ENCODE measurements at regions not wholly inside any gene's neighbourhood (a gene's known extent, or its start where the extent isn't known, plus 50 kb on each side); places are given as distances from the start of the nearest gene placed in this dataset.

- DNase-seq (ENCODE audit: low read depth), result no peak
Measured at GRCh38 chr4:14640476-14640875, 361.8 kb upstream of the CPEB2 start.

GRCh38 chr4:14641871-14642270 lies 360.4 kb upstream of the CPEB2 start:
- no peak for DNase-seq (ENCODE audit: low read depth)

GRCh38 chr4:14644580-14645282 lies 357.6 kb upstream of the CPEB2 start:
- DNase-seq (ENCODE audit: low read depth), result no peak

GRCh38 chr4:14646831-14647230 lies 355.4 kb upstream of the CPEB2 start:
- DNase-seq (ENCODE audit: low read depth), result no peak

- no peak for DNase-seq (ENCODE audit: low read depth)
Measured at GRCh38 chr4:14650127-14650526, 352.2 kb upstream of the CPEB2 start.

- no peak for DNase-seq (ENCODE audit: low read depth)
Measured at GRCh38 chr4:14652522-14652921, 349.8 kb upstream of the CPEB2 start.

GRCh38 chr4:14653338-14653737 lies 348.9 kb upstream of the CPEB2 start:
- no peak for DNase-seq (ENCODE audit: low read depth)

GRCh38 chr4:14659286-14659685 lies 343.0 kb upstream of the CPEB2 start:
- no peak for DNase-seq (ENCODE audit: low read depth)

GRCh38 chr4:14667624-14668151 lies 334.6 kb upstream of the CPEB2 start:
- no peak for DNase-seq (ENCODE audit: low read depth)

GRCh38 chr4:14668296-14668695 lies 334.0 kb upstream of the CPEB2 start:
- no peak for DNase-seq (ENCODE audit: low read depth)

- no peak for DNase-seq (ENCODE audit: low read depth)
Measured at GRCh38 chr4:14669371-14669770, 332.9 kb upstream of the CPEB2 start.

- DNase-seq (ENCODE audit: low read depth), result no peak
Measured at GRCh38 chr4:14671146-14671545, 331.1 kb upstream of the CPEB2 start.

GRCh38 chr4:14675279-14675985 lies 326.8 kb upstream of the CPEB2 start:
- DNase-seq (ENCODE audit: low read depth), result no peak

GRCh38 chr4:14679906-14680305 lies 322.4 kb upstream of the CPEB2 start:
- no peak for DNase-seq (ENCODE audit: low read depth)

- DNase-seq (ENCODE audit: low read depth), result no peak
Measured at GRCh38 chr4:14681330-14681729, 321.0 kb upstream of the CPEB2 start.

GRCh38 chr4:14693728-14694127 lies 308.6 kb upstream of the CPEB2 start:
- no peak for DNase-seq (ENCODE audit: low read depth)

- DNase-seq (ENCODE audit: low read depth), result no peak
Measured at GRCh38 chr4:14695095-14695845, 307.0 kb upstream of the CPEB2 start.

- DNase-seq (ENCODE audit: low read depth), result no peak
Measured at GRCh38 chr4:14700083-14700482, 302.2 kb upstream of the CPEB2 start.

- no peak for DNase-seq (ENCODE audit: low read depth)
Measured at GRCh38 chr4:14700544-14700943, 301.7 kb upstream of the CPEB2 start.

- no peak for DNase-seq (ENCODE audit: low read depth)
Measured at GRCh38 chr4:14701389-14701788, 300.9 kb upstream of the CPEB2 start.

GRCh38 chr4:14701896-14702295 lies 300.4 kb upstream of the CPEB2 start:
- DNase-seq (ENCODE audit: low read depth), result no peak

- DNase-seq (ENCODE audit: low read depth), result no peak
Measured at GRCh38 chr4:14708574-14708973, 293.7 kb upstream of the CPEB2 start.

GRCh38 chr4:14711259-14711658 lies 291.0 kb upstream of the CPEB2 start:
- no peak for DNase-seq (ENCODE audit: low read depth)
